ENCODE measurements at regions not wholly inside any gene's neighbourhood (a gene's known extent, or its start where the extent isn't known, plus 50 kb on each side); places are given as distances from the start of the nearest gene placed in this dataset.

- DNase-seq (ENCODE audit: low read depth in 2 of 2) = no peak
Measured at GRCh38 chr2:177058747-177059146, 153.8 kb upstream of the HNRNPA3 start.

- DNase-seq (ENCODE audit: low read depth in 2 of 2) = no peak
Measured at GRCh38 chr2:177059293-177059692, 153.3 kb upstream of the HNRNPA3 start.

- DNase-seq (ENCODE audit: low read depth in 2 of 2) = no peak
Measured at GRCh38 chr2:177063331-177063730, 149.3 kb upstream of the HNRNPA3 start.

GRCh38 chr2:177064422-177064821 lies 148.2 kb upstream of the HNRNPA3 start:
- DNase-seq (ENCODE audit: low read depth in 2 of 2) = no peak

GRCh38 chr2:177068967-177069366 lies 143.6 kb upstream of the HNRNPA3 start:
- no peak for DNase-seq (ENCODE audit: low read depth in 2 of 2)

- no peak for DNase-seq (ENCODE audit: low read depth in 2 of 2)
Measured at GRCh38 chr2:177072090-177072489, 140.5 kb upstream of the HNRNPA3 start.

GRCh38 chr2:177073611-177074010 lies 139.0 kb upstream of the HNRNPA3 start:
- no peak for DNase-seq (ENCODE audit: low read depth in 2 of 2)

- DNase-seq (ENCODE audit: low read depth in 2 of 2) = no peak
Measured at GRCh38 chr2:177074099-177074710, 138.4 kb upstream of the HNRNPA3 start.

GRCh38 chr2:177075254-177075653 lies 137.3 kb upstream of the HNRNPA3 start:
- no peak for DNase-seq (ENCODE audit: low read depth in 2 of 2)

- DNase-seq (ENCODE audit: low read depth in 2 of 2) = no peak
Measured at GRCh38 chr2:177076636-177077179, 135.9 kb upstream of the HNRNPA3 start.

GRCh38 chr2:177077778-177078177 lies 134.8 kb upstream of the HNRNPA3 start:
- no peak for DNase-seq (ENCODE audit: low read depth in 2 of 2)

- no peak for DNase-seq (ENCODE audit: low read depth in 2 of 2)
Measured at GRCh38 chr2:177078416-177078815, 134.2 kb upstream of the HNRNPA3 start.

- no peak for DNase-seq (ENCODE audit: low read depth in 2 of 2)
Measured at GRCh38 chr2:177078855-177079254, 133.7 kb upstream of the HNRNPA3 start.

- DNase-seq (ENCODE audit: low read depth in 2 of 2) = no peak
Measured at GRCh38 chr2:177080746-177081284, 131.8 kb upstream of the HNRNPA3 start.

GRCh38 chr2:177084607-177085006 lies 128.0 kb upstream of the HNRNPA3 start:
- DNase-seq (ENCODE audit: low read depth in 2 of 2) = no peak

GRCh38 chr2:177088529-177088928 lies 124.1 kb upstream of the HNRNPA3 start:
- DNase-seq (ENCODE audit: low read depth in 2 of 2) = no peak

GRCh38 chr2:177090967-177091366 lies 121.6 kb upstream of the HNRNPA3 start:
- DNase-seq (ENCODE audit: low read depth in 2 of 2) = no peak

- DNase-seq (ENCODE audit: low read depth in 2 of 2) = no peak
Measured at GRCh38 chr2:177093371-177093770, 119.2 kb upstream of the HNRNPA3 start.

GRCh38 chr2:177098001-177098613 lies 114.5 kb upstream of the HNRNPA3 start:
- no peak for DNase-seq (ENCODE audit: low read depth in 2 of 2)

- no peak for DNase-seq (ENCODE audit: low read depth in 2 of 2)
Measured at GRCh38 chr2:177101930-177102329, 110.7 kb upstream of the HNRNPA3 start.

- DNase-seq (ENCODE audit: low read depth in 2 of 2) = no peak
Measured at GRCh38 chr2:177106212-177106611, 106.4 kb upstream of the HNRNPA3 start.

GRCh38 chr2:177108890-177109289 lies 103.7 kb upstream of the HNRNPA3 start:
- DNase-seq (ENCODE audit: low read depth in 2 of 2) = no peak

GRCh38 chr2:177114712-177115111 lies 97.9 kb upstream of the HNRNPA3 start:
- DNase-seq (ENCODE audit: low read depth in 2 of 2) = no peak
